ENCODE measurements at regions not wholly inside any gene's neighbourhood (a gene's known extent, or its start where the extent isn't known, plus 50 kb on each side); places are given as distances from the start of the nearest gene placed in this dataset.

DNA sequence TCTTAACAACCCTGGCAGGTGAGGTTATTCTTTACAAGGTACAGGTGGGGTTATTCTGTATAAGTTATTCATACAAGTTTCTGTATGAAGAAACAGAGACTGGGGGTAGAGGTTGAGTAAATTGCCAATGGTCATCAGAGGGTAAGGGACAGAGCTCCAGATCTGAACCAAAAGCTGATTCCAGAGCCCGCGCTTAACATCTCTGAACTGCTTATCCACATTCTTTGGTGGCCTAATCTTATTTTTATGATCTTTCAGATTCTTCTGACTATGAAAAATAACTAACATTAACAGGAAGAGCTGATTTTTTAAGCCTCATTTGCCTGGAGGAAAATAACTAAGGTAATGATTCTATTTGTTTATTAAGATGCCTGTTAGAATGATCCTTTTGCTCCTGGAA lies 63.9 kb upstream of the BARHL2 start:
- Histone ChIP-seq H3K27me3 (ENCODE audit: insufficient read depth in 3 of 3, low read length in 2 of 3) (peaks cover 0 to 6% (median 0%) of the 10 kb centered on the region in 3 donors), H3K4me3 (no peak overlapping the region), H3K9me3 (no peaks in the 10 kb centered on the region), H3K27ac (no peak overlapping the region), H3K4me1 (no peaks in the 10 kb centered on the region), H3K36me3 (ENCODE audit: insufficient read depth in 1 of 2, low read depth in 1 of 2) (no peaks in the 10 kb centered on the region)
- DNase-seq = no peak
- ATAC-seq = no peak
- no peak for TF ChIP-seq CTCF (IDR thresholded peaks at IDR 0.05)
- WGBS, 3 donors = 95 to 100% (median 96%) methylated on average over 2 of the region's 2 CpGs
- intact Hi-C loops (cut with DNase I) = no loop called here

DNA sequence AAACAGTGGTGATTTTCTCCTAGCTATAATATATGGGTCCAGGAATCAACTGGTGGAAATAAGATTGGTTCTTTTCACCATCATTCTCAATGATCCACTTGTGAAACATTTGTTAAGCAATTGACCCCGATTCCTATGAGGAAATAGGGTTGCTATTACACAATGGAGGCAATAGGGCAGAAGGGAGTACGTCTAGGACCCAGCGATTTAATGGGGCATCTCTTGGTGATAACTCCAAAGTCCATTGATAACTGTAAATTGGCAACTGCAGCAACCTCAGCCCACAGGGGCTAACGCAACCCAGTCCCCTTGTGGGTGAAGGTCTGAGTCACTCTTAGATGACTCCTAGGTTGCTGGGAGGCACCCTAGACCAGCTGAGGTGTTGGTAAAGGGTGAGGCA lies 62.5 kb upstream of the BARHL2 start:
- ATAC-seq (no peak), DNase-seq (no peak)
- H3K4me1 ChIP-seq = no peaks in the 10 kb centered on the region
- peaks cover 0 to 6% (median 0%) of the 10 kb centered on the region in 3 donors for H3K27me3 ChIP-seq (ENCODE audit: insufficient read depth in 3 of 3, low read length in 2 of 3)
- H3K36me3 ChIP-seq (ENCODE audit: insufficient read depth in 1 of 2, low read depth in 1 of 2) = no peaks in the 10 kb centered on the region
- intact Hi-C loops (cut with DNase I) = no loop called here
- H3K4me3 ChIP-seq = no peak overlapping the region
- no peaks in the 10 kb centered on the region for H3K9me3 ChIP-seq
- H3K27ac ChIP-seq = no peak overlapping the region
- 84 to 86% (median 85%) methylated on average over 4 of the region's 4 CpGs for WGBS, 3 donors
- no peak for TF ChIP-seq CTCF (IDR thresholded peaks at IDR 0.05)

GRCh38 chr1:90778486-90778885 lies 61.4 kb upstream of the BARHL2 start:
- Histone ChIP-seq H3K4me3 (no peak overlapping the region), H3K4me1 (no peaks in the 10 kb centered on the region), H3K36me3 (ENCODE audit: insufficient read depth in 1 of 2, low read depth in 1 of 2) (no peaks in the 10 kb centered on the region), H3K27ac (no peak overlapping the region), H3K27me3 (ENCODE audit: insufficient read depth in 3 of 3, low read length in 2 of 3) (peaks cover 0 to 6% (median 0%) of the 10 kb centered on the region in 3 donors), H3K9me3 (no peaks in the 10 kb centered on the region)
- DNase-seq (no peak), ATAC-seq (no peak)
- no peak for TF ChIP-seq CTCF (IDR thresholded peaks at IDR 0.05)
- intact Hi-C loops (cut with DNase I) = no loop called here

DNA sequence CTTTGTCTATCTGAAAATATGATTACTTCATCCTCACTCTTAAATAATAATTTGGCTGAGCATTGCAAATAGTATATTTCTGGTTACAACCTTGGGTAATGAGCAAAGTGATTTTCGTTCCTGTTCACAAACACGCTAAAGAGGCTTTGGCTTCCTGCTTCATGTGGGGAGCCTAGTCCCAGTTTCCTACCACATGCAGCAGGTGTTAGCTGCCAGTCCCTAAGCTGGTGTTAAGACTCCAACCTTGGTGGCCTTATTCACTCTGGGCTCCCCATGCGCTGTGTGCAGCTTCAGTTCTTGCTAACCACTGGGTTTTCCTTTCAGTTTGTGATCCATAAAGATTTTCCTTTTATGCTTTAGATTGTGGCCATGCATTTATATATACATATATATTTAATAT lies 56.7 kb upstream of the BARHL2 start:
- H3K4me1 ChIP-seq = no peaks in the 10 kb centered on the region
- H3K36me3 ChIP-seq (ENCODE audit: insufficient read depth in 1 of 2, low read depth in 1 of 2) = no peaks in the 10 kb centered on the region
- WGBS, 3 donors = 72 to 87% (median 79%) methylated on average over 3 of the region's 3 CpGs
- intact Hi-C loops (cut with DNase I) = no loop called here
- no peak overlapping the region for H3K27ac ChIP-seq
- DNase-seq (no peak), ATAC-seq (no peak)
- no peak overlapping the region for H3K4me3 ChIP-seq
- H3K9me3 ChIP-seq = no peaks in the 10 kb centered on the region
- H3K27me3 ChIP-seq (ENCODE audit: insufficient read depth in 3 of 3, low read length in 2 of 3) = peaks cover 0 to 15% (median 6%) of the 10 kb centered on the region in 3 donors
- TF ChIP-seq CTCF (IDR thresholded peaks at IDR 0.05) = no peak

GRCh38 chr1:90768826-90769225 lies 51.7 kb upstream of the BARHL2 start:
- Histone ChIP-seq H3K9me3 (no peaks in the 10 kb centered on the region), H3K4me3 (no peak overlapping the region), H3K4me1 (no peaks in the 10 kb centered on the region), H3K36me3 (ENCODE audit: insufficient read depth in 1 of 2, low read depth in 1 of 2) (no peaks in the 10 kb centered on the region), H3K27me3 (ENCODE audit: insufficient read depth in 3 of 3, low read length in 2 of 3) (peaks cover 0 to 23% (median 4%) of the 10 kb centered on the region in 3 donors), H3K27ac (no peak overlapping the region)
- ATAC-seq (no peak), DNase-seq (no peak)
- TF ChIP-seq CTCF (IDR thresholded peaks at IDR 0.05) = no peak
- WGBS, 3 donors = 70 to 77% (median 74%) methylated on average over 2 of the region's 2 CpGs
- intact Hi-C loops (cut with DNase I) = no loop called here
